Gastrocnemius medialis (tissue), 4 donors: ENCODE measurements at regions not wholly inside any gene's neighbourhood (a gene's known extent, or its start where the extent isn't known, plus 50 kb on each side); places are given as distances from the start of the nearest gene placed in this dataset.
"Not testable (repeated sequence)": the region's sequence is repeated elsewhere in the genome, so short reads cannot be mapped to it uniquely, and the experiment has no call there.

Experiments
- ATAC-seq, 2 donors: fragments of 150-250 bp; one replicate each; pipeline ENCODE4 v1.9.1; 2016
- DNase-seq, 2 donors: peaks; one replicate each; pipeline ENCODE4 v3.0.0-alpha.2; 2019
- H3K27ac ChIP-seq, 4 donors: fragments of 200-600 bp; sonication (generic); 1 replicate in 1 of 4; 2 replicates in 3 of 4; pipeline ENCODE4 v1.5.1; 2016 to 2018; ENCODE audit warnings: mild to moderate bottlenecking in 2 of 4, moderate library complexity in 1 of 4
- H3K27me3 ChIP-seq, 3 donors: fragments of 200-600 bp; sonication (generic) in 2 of 3; 1 replicate in 1 of 3; 2 replicates in 2 of 3; pipeline versions ENCODE4 v1.5.1 to v1.6.0; 2016 to 2019; ENCODE audit warnings: mild to moderate bottlenecking in 1 of 3, moderate library complexity in 1 of 3
- H3K36me3 ChIP-seq, 2 donors: fragments of 200-600 bp; sonication (generic) in 1 of 2; one replicate each; pipeline ENCODE4 v1.5.1; 2017 to 2018
- H3K4me1 ChIP-seq, 2 donors: fragments of 200-600 bp; sonication (generic) in 1 of 2; one replicate each; pipeline ENCODE4 v1.5.1; 2016 to 2017; ENCODE audit warnings: mild to moderate bottlenecking in 2 of 2
- H3K4me3 ChIP-seq, 4 donors: fragments of 200-600 bp; sonication (generic) in 3 of 4; 1 replicate in 1 of 4; 2 replicates in 3 of 4; pipeline ENCODE4 v1.5.1; 2016 to 2019; ENCODE audit warnings: mild to moderate bottlenecking in 2 of 4
- H3K9me3 ChIP-seq, 3 donors: fragments of 200-600 bp; sonication (generic) in 2 of 3; 1 replicate in 1 of 3; 2 replicates in 2 of 3; pipeline ENCODE4 v1.5.1; 2016 to 2019
- POLR2A ChIP-seq, 2 donors: fragments of 450-650 bp; IDR thresholded peaks; one replicate each; pipeline ENCODE4 v1.6.1; 2017; ENCODE audit warnings: antibody characterized with exemption in 2 of 2, mild to moderate bottlenecking in 2 of 2, moderate library complexity in 2 of 2
- in situ Hi-C, 4 donors: fragments of 200-750 bp; cut with MboI; loops; one replicate each; pipeline versions ENCODE4 v1.15.0 to v1.8.0; 2017; ENCODE audit warnings: low sequenced_read_pairs in 4 of 4
- intact Hi-C: fragments of 100-400 bp; cut with DNase I; formaldehyde crosslinking; loops from one replicate; pipeline ENCODE4 v1.15.1; 2023; ENCODE audit warnings: low total_unique reads
- TF ChIP-seq, protein P1 (sequence below), 5 experiments: fragments of 450-650 bp in 3 of 5; fragments of 200-600 bp in 2 of 5; sonication (generic) in 2 of 5; IDR thresholded peaks in 4 of 5; conservative IDR thresholded peaks in 1 of 5; 1 replicate in 4 of 5; 2 replicates in 1 of 5; pipeline ENCODE4 v1.5.1; 2016 to 2019; ENCODE audit warnings: antibody characterized with exemption in 5 of 5, mild to moderate bottlenecking in 3 of 5, moderate library complexity in 3 of 5

DNA sequence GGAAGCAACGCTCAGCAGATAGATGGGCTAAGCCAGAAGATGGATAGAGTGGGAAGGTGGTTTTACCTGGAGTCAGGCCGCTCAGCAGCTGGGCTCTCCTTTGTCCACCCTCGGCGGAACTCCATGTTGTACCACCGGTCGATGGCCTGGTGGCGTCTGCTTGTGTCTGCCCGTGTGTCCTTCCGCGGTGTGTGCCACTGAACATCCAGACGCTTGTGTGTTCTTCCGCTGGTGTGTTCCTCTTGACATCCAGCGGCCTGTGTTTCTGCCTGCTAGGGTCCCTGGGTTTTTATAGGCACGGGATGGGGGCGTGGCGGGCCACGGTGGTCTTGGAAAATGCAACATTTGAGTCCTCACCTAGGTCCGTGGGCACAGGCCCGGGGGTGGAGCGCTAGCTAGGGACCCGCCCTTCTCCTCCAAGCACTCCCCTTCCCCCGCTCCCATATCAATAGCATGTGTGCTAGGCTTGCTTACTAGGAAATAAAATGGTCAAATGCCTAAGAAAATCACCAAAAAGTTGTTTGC is 1431.7 kb upstream of the ACVR2A start:
- in situ Hi-C loops (no loop called here), intact Hi-C loops (no loop called here)
- Histone ChIP-seq H3K4me1 (no peaks in the 10 kb centered on the region), H3K36me3 (no peaks in the 10 kb centered on the region), H3K27me3 (no peaks in the 10 kb centered on the region), H3K9me3 (no peaks in the 10 kb centered on the region), H3K27ac (no peak overlapping the region), H3K4me3 (no peak overlapping the region)
- no peak for DNase-seq
- TF ChIP-seq POLR2A (IDR thresholded peaks at IDR 0.05) = no peak
- TF ChIP-seq, protein P1, sequence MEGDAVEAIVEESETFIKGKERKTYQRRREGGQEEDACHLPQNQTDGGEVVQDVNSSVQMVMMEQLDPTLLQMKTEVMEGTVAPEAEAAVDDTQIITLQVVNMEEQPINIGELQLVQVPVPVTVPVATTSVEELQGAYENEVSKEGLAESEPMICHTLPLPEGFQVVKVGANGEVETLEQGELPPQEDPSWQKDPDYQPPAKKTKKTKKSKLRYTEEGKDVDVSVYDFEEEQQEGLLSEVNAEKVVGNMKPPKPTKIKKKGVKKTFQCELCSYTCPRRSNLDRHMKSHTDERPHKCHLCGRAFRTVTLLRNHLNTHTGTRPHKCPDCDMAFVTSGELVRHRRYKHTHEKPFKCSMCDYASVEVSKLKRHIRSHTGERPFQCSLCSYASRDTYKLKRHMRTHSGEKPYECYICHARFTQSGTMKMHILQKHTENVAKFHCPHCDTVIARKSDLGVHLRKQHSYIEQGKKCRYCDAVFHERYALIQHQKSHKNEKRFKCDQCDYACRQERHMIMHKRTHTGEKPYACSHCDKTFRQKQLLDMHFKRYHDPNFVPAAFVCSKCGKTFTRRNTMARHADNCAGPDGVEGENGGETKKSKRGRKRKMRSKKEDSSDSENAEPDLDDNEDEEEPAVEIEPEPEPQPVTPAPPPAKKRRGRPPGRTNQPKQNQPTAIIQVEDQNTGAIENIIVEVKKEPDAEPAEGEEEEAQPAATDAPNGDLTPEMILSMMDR (IDR thresholded peaks at IDR 0.05 in 4 of 5, conservative IDR thresholded peaks at IDR 0.05 in 1 of 5) = no peak
- no peak for ATAC-seq

DNA sequence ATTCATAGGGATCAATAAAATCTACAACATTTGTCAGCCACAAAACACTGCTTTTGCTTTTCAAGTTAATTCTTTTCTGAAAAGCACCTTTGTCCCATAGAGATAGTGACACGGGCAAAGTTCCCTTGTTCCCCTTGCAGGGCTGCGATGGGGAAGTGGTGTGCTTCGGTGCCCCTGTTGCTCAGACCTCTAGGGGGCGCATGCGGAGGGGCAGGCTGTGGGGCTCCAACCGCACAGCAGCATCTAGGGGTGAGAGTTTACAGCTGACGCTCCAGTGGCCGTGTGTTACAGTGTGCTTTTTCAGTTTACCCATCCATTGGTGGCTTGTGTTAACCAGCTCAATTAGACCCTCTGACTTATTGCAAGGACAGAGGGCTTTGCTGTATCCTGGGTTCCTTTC is 1432.2 kb upstream of the ACVR2A start:
- H3K27ac ChIP-seq = no peak overlapping the region
- no peak for ATAC-seq
- TF ChIP-seq POLR2A (IDR thresholded peaks at IDR 0.05) = no peak
- TF ChIP-seq, protein P1 (IDR thresholded peaks at IDR 0.05 in 4 of 5, conservative IDR thresholded peaks at IDR 0.05 in 1 of 5) = no peak
- intact Hi-C loops = no loop called here
- no peaks in the 10 kb centered on the region for H3K4me1 ChIP-seq
- no peak overlapping the region for H3K4me3 ChIP-seq
- H3K27me3 ChIP-seq = no peaks in the 10 kb centered on the region
- DNase-seq = no peak
- H3K36me3 ChIP-seq = no peaks in the 10 kb centered on the region
- in situ Hi-C loops = no loop called here
- no peaks in the 10 kb centered on the region for H3K9me3 ChIP-seq

DNA sequence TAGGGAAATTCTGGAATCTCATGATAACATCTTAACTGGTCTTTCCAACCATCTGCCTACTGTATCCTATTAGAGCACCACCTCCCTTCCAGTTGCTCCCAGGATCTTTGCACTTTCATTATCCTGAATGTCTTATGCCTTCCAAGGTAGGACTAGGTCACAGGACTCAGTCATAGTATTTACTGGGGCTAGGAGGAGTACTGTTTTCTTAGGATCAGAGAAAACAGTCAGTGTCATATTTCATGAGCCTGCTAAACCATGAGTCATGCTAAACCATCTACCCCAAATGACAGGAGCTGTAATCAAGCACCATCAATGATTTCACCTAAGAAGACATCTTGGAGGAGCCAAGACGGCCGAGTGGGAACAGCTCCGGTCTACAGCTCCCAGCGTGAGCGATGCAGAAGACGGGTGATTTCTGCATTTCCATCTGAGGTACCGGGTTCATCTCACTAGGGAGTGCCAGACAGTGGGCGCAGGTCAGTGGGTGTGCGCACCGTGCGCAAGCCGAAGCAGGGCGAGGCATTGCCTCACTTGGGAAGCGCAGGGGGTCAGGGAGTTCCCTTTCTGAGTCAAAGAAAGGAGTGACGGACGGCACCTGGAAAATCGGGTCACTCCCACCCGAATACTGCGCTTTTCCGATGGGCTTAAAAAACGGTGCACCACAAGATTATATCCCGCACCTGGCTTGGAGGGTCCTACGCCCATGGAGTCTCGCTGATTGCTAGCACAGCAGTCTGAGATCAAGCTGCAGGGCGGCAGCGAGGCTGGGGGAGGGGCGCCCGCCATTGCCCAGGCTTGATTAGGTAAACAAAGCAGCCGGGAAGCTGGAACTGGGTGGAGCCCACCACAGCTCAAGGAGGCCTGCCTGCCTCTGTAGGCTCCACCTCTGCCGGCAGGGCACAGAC is 1439.2 kb upstream of the ACVR2A start:
- DNase-seq, ATAC-seq, H3K36me3 ChIP-seq, intact Hi-C loops, H3K27me3 ChIP-seq, H3K4me1 ChIP-seq, H3K4me3 ChIP-seq, in situ Hi-C loops, H3K27ac ChIP-seq, H3K9me3 ChIP-seq: not testable (repeated sequence)

DNA sequence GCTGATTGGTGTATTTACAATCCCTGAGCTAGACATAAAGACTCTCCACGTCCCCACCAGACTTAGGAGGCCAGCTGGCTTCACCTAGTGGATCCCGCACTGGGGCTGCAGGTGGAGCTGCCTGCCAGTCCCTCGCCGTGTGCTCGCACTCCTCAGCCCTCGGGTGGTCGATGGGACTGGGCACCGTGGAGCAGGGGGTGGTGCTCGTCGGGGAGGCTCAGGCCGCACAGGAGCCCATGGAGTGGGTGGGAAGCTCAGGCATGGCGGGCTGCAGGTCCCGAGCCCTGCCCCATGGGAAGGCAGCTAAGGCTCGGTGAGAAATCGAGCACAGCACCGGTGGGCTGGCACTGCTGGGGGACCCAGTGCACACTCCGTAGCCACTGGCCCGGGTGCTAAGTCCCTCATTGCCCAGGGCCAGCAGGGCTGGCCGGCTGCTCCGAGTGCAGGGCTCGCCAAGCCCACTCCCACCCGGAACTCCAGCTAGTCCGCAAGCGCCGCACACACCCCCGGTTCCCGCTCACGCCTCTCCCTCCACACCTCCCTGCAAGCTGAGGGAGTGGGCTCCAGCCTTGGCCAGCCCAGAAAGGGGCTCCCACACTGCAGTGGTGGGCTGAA is 1441.2 kb upstream of the ACVR2A start:
- ATAC-seq, in situ Hi-C loops, intact Hi-C loops: not testable (repeated sequence)

DNA sequence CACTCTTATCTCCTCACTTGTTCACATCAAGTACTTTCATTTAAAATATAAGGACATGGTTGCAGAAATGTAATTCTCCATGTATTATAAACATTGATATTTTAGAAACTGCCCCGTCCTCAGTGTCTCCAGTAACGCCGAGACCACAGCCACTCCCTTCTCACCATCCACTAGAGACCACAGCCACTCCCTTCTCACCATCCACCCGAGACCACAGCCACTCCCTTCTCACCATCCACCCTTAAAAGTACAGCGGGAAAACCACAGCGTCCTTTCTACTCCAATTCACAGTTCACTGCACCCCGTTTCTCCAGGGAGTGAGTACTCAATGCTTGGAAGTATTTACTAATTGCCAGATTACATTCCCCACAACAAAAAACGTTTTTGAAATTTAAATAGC is 1452.2 kb upstream of the ACVR2A start:
- Histone ChIP-seq H3K4me3 (no peak overlapping the region), H3K27me3 (no peaks in the 10 kb centered on the region), H3K4me1 (no peaks in the 10 kb centered on the region), H3K36me3 (no peaks in the 10 kb centered on the region), H3K9me3 (no peaks in the 10 kb centered on the region), H3K27ac (no peak overlapping the region)
- ATAC-seq (no peak), DNase-seq (no peak)
- intact Hi-C loops = no loop called here
- in situ Hi-C loops = no loop called here
- TF ChIP-seq POLR2A (IDR thresholded peaks at IDR 0.05) = no peak
- TF ChIP-seq, protein P1 (IDR thresholded peaks at IDR 0.05 in 4 of 5, conservative IDR thresholded peaks at IDR 0.05 in 1 of 5) = no peak

More for the DNA sequence above, 1441.2 kb upstream of the ACVR2A start:
- H3K4me3 ChIP-seq, H3K27ac ChIP-seq, H3K4me1 ChIP-seq, H3K9me3 ChIP-seq, DNase-seq, H3K36me3 ChIP-seq, H3K27me3 ChIP-seq: not testable (repeated sequence)
